AG04450 (cell line): ENCODE measurements at regions not wholly inside any gene's neighbourhood (a gene's known extent, or its start where the extent isn't known, plus 50 kb on each side); places are given as distances from the start of the nearest gene placed in this dataset.

Source experiments
- CTCF ChIA-PET: fragments of 300-600, 350-600 bp; formaldehyde crosslinking; extraction: SDS; loops from one replicate; lab custom pipeline; 2022; ENCODE audit warnings: antibody characterized with exemption, inconsistent platforms; lab: Charles Lee
- POLR2A ChIA-PET: fragments of 350-600 bp; formaldehyde crosslinking; extraction: SDS; loops from one replicate; lab custom pipeline; 2021; ENCODE audit warnings: antibody characterized with exemption, inconsistent platforms; lab: Yijun Ruan, JAX
- DNase-seq: peaks from one replicate; pipeline ENCODE4 v3.0.0-alpha.2; 2011; ENCODE audit warnings: low read depth, low spot score
- H3K27ac ChIP-seq: one replicate; pipeline ENCODE4 v1.5.1; 2012; ENCODE audit warnings: low read depth, low read length, control low read depth
- H3K27me3 ChIP-seq: one replicate; pipeline ENCODE4 v1.6.0; 2012; ENCODE audit warnings: low read length; ENCODE audit not compliant: control insufficient read depth, insufficient read depth
- H3K4me3 ChIP-seq: 2 replicates; pipeline ENCODE4 v1.5.1; 2011; ENCODE audit warnings: mild to moderate bottlenecking, low read depth, low read length, control low read depth
- H3K9me3 ChIP-seq: 2 replicates; pipeline ENCODE4 v1.5.1; 2012; ENCODE audit warnings: low read length; ENCODE audit not compliant: control insufficient read depth, insufficient read depth
- CTCF ChIP-seq: IDR thresholded peaks from 2 replicates; pipeline ENCODE4 v1.5.1; 2011; ENCODE audit warnings: low read depth, low read length, control low read depth, inconsistent platforms

- POLR2A ChIA-PET = no interaction called here
- H3K4me3 ChIP-seq = no peak overlapping the region
- H3K9me3 ChIP-seq = peaks cover 1% of the 10 kb centered on the region; the same call in 1 of the 2 replicates
- H3K27me3 ChIP-seq = peaks cover 3% of the 10 kb centered on the region
- CTCF ChIA-PET = no interaction called here
- TF ChIP-seq CTCF = no peak
- peak; percentile 6 for DNase-seq
- H3K27ac ChIP-seq = no peak overlapping the region
Measured at GRCh38 chr2:5592916-5593315, 99.3 kb upstream of the SOX11 start.

GRCh38 chr2:5594249-5594695 is 97.9 kb upstream of the SOX11 start:
- no peak overlapping the region for H3K4me3 ChIP-seq
- no peaks in the 10 kb centered on the region for H3K9me3 ChIP-seq
- peaks cover 5% of the 10 kb centered on the region for H3K27me3 ChIP-seq
- TF ChIP-seq CTCF = no peak
- no peak for DNase-seq
- POLR2A ChIA-PET = no interaction called here
- no peak overlapping the region for H3K27ac ChIP-seq
- CTCF ChIA-PET = no interaction called here

DNA sequence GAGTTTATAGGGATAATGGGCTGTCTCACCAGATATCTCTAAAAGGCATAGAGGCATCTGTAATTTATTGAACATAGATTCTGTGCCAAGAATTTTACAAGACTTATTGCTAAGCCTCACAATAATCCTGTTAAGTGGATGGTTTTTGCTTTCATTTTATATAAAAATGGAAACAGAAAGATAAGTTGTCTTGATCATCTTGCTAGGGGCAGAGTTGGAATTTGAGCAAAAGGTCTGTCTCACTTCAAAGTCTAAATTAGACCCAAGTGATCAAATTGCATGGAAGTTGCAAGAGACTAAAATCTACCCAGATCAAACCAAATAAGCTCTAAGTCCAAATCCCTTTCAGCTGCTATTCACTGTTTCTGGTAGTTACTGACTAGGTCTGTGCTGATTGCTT is 95.3 kb upstream of the SOX11 start:
- H3K27ac ChIP-seq = no peak overlapping the region
- ChIA-PET POLR2A (no interaction called here), CTCF (no interaction called here)
- no peak for TF ChIP-seq CTCF
- no peaks in the 10 kb centered on the region for H3K9me3 ChIP-seq
- H3K4me3 ChIP-seq = no peak overlapping the region
- DNase-seq = no peak
- peaks cover 4% of the 10 kb centered on the region for H3K27me3 ChIP-seq

- H3K4me3 ChIP-seq = no peak overlapping the region
- no peak for DNase-seq
- ChIA-PET CTCF (no interaction called here), POLR2A (no interaction called here)
- peaks cover 2% of the 10 kb centered on the region for H3K27me3 ChIP-seq
- no peak for TF ChIP-seq CTCF
- no peak overlapping the region for H3K27ac ChIP-seq
- H3K9me3 ChIP-seq = no peaks in the 10 kb centered on the region
Measured at GRCh38 chr2:5598156-5598555, 94.0 kb upstream of the SOX11 start.

DNA sequence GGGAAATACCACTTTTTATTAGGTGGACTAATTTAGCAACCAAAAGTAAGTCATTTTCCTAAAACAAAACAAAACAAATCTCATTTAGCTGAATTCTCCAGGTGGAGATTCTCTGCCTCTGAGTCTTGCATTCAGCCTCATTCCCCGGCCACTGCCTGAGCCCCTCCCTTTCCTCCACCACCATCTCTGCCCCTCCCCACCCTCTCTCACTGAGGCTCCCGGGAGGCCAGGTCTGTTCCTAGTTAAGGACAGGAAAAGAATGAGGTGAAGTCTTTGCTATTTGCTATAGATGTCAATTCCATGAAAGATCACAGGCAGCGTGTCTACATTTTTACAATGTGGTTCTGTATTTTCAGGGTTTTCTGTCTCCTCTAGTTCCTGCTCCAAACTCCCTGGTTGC is 83.0 kb upstream of the SOX11 start:
- Histone ChIP-seq H3K9me3 (no peaks in the 10 kb centered on the region), H3K27ac (no peak overlapping the region), H3K4me3 (no peak overlapping the region), H3K27me3 (peaks cover under 1% of the 10 kb centered on the region)
- TF ChIP-seq CTCF = no peak
- ChIA-PET POLR2A (no interaction called here), CTCF (no interaction called here)
- no peak for DNase-seq
